SK-N-SH treated with all-trans-retinoic acid at 6 μM for 48 hours (cell line): ENCODE measurements at regions not wholly inside any gene's neighbourhood (a gene's known extent, or its start where the extent isn't known, plus 50 kb on each side); places are given as distances from the start of the nearest gene placed in this dataset.

Experiments used
- CSDC2 ChIP-seq: fragments of 250-450 bp; sonication (Bioruptor Pico); IDR thresholded peaks from 2 replicates; pipeline ENCODE4 v1.5.0; 2020; ENCODE audit warnings: mild to moderate bottlenecking, moderate library complexity
- ZNF70 ChIP-seq: fragments of 450-650 bp; formaldehyde crosslinking; IDR thresholded peaks from 2 replicates; pipeline ENCODE4 v1.5.0; 2020; ENCODE audit warnings: mild to moderate bottlenecking, moderate library complexity

- TF ChIP-seq ZNF70 (CRISPR knock-in tag) (no peak), CSDC2 (CRISPR knock-in tag) (no peak)
Observed at GRCh38 chr6:159434410-159434809, 258.6 kb downstream of the SOD2 start.
